Smooth muscle cell (in vitro differentiated cells): ENCODE measurements at regions not wholly inside any gene's neighbourhood (a gene's known extent, or its start where the extent isn't known, plus 50 kb on each side); places are given as distances from the start of the nearest gene placed in this dataset.
A peak's percentile ranks its signal among the peaks of the same experiment; 100 is the strongest.

ENCODE experiments used
- DNase-seq: peaks from one replicate; lab custom pipeline; 2025; ENCODE audit not compliant: unreplicated experiment; lab: John Stamatoyannopoulos, UW
- H2AFZ ChIP-seq: fragments of 200-600 bp; sonication (generic); 2 replicates; pipeline ENCODE4 v1.6.0; 2016; ENCODE audit warnings: antibody characterized with exemption, low read depth, mild to moderate bottlenecking
- H3F3A ChIP-seq: fragments of 200-600 bp; sonication (generic); 2 replicates; pipeline ENCODE4 v1.6.0; 2017; ENCODE audit warnings: antibody characterized with exemption, low read depth
- H3K27ac ChIP-seq: fragments of 200-600 bp; sonication (generic); 2 replicates; pipeline ENCODE4 v1.5.1; 2016; ENCODE audit warnings: low read depth, mild to moderate bottlenecking
- H3K27me3 ChIP-seq: fragments of 200-600 bp; sonication (generic); 2 replicates; pipeline ENCODE4 v1.6.1; 2016; ENCODE audit warnings: low read depth, mild to moderate bottlenecking
- H3K36me3 ChIP-seq: fragments of 200-600 bp; sonication (generic); 2 replicates; pipeline ENCODE4 v1.5.1; 2016; ENCODE audit warnings: low read depth
- H3K4me1 ChIP-seq: fragments of 200-600 bp; sonication (generic); 2 replicates; pipeline ENCODE4 v1.5.1; 2016; ENCODE audit warnings: low read depth
- H3K4me2 ChIP-seq: fragments of 200-600 bp; sonication (generic); 2 replicates; pipeline ENCODE4 v1.6.0; 2016; ENCODE audit warnings: mild to moderate bottlenecking
- H3K4me3 ChIP-seq: fragments of 200-600 bp; sonication (generic); 2 replicates; pipeline ENCODE4 v1.5.1; 2016; ENCODE audit warnings: mild to moderate bottlenecking
- H3K79me2 ChIP-seq: fragments of 200-600 bp; sonication (generic); 2 replicates; pipeline ENCODE4 v1.6.0; 2016; ENCODE audit warnings: low read depth, mild to moderate bottlenecking
- H3K9ac ChIP-seq: fragments of 200-600 bp; sonication (generic); 2 replicates; pipeline ENCODE4 v1.6.0; 2016; ENCODE audit warnings: low read depth
- H3K9me3 ChIP-seq: fragments of 200-600 bp; sonication (generic); replicated peaks from 2 replicates; pipeline ENCODE4 v1.5.1; 2016; ENCODE audit warnings: low read depth
- H4K20me1 ChIP-seq: fragments of 200-600 bp; sonication (generic); 2 replicates; pipeline ENCODE4 v1.6.0; 2016; ENCODE audit warnings: low read depth
- WGBS: methylation state at CpG from one replicate; pipeline ENCODE4 v1.1.7; 2016; ENCODE audit warnings: low lambda C conversion rate; 5-methylcytosine and 5-hydroxymethylcytosine counted together
- TF ChIP-seq, protein P1 (sequence below): fragments of 200-600 bp; sonication (generic); IDR thresholded peaks from 2 replicates; pipeline ENCODE4 v1.5.1; 2017; ENCODE audit warnings: borderline replicate concordance, mild to moderate bottlenecking, antibody characterized with exemption; ENCODE audit not compliant: insufficient read depth, poor library complexity, severe bottlenecking

DNA sequence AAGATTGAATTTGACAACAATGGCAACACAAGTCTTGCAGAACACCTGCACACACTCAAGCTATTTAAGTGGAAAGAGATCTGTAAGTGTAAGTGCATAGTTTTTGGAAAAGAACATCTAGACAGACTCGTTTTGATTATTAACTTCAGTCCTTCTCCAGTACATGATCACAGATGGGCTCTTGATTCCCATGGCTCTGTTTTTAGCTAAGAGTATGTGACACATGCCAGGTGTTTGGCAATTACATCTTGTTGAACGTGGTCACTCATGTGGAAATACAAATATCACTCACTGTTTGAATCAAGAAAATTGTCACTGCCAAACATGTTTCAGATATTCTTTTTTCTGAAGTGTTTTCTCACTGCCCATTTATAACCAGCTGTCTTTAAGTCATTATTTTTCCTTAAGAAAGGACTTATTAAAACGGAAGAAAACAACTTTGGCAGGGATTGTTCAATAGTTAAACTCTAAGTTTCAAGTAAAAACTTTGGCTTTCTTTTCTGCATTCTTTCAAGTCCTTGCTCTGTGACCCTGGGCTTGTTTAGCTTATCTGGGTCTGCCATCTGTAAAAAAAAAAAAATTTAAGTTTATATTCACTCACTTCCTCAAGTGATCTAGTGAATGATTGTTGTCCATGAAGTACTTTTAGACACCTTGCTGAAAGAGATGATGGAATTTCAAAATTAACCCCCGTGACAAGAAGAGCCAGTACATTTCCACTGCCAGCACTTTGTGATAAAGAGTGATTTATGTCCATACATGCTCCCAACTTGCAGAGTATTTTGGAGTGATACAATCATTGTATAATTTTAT, 125.4 kb downstream of the ATXN3L start:
- no peaks in the 10 kb centered on the region for H4K20me1 ChIP-seq
- WGBS, result 71% methylated on average over 4 of the region's 4 CpGs
- no peak overlapping the region for H3K4me3 ChIP-seq
- H3K4me1 ChIP-seq, result peaks cover 13% of the 10 kb centered on the region
- H3K4me2 ChIP-seq, result no peak overlapping the region
- no peak overlapping the region for H3K27ac ChIP-seq
- no peak overlapping the region for H2AFZ ChIP-seq
- H3K79me2 ChIP-seq, result no peaks in the 10 kb centered on the region
- H3K9me3 ChIP-seq, result no peaks in the 10 kb centered on the region
- no peak overlapping the region for H3K9ac ChIP-seq
- H3K36me3 ChIP-seq, result no peaks in the 10 kb centered on the region
- TF ChIP-seq, protein P1, sequence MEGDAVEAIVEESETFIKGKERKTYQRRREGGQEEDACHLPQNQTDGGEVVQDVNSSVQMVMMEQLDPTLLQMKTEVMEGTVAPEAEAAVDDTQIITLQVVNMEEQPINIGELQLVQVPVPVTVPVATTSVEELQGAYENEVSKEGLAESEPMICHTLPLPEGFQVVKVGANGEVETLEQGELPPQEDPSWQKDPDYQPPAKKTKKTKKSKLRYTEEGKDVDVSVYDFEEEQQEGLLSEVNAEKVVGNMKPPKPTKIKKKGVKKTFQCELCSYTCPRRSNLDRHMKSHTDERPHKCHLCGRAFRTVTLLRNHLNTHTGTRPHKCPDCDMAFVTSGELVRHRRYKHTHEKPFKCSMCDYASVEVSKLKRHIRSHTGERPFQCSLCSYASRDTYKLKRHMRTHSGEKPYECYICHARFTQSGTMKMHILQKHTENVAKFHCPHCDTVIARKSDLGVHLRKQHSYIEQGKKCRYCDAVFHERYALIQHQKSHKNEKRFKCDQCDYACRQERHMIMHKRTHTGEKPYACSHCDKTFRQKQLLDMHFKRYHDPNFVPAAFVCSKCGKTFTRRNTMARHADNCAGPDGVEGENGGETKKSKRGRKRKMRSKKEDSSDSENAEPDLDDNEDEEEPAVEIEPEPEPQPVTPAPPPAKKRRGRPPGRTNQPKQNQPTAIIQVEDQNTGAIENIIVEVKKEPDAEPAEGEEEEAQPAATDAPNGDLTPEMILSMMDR, result no peak
- DNase-seq, result no peak
- H3K27me3 ChIP-seq, result no peaks in the 10 kb centered on the region
- no peaks in the 10 kb centered on the region for H3F3A ChIP-seq

DNA sequence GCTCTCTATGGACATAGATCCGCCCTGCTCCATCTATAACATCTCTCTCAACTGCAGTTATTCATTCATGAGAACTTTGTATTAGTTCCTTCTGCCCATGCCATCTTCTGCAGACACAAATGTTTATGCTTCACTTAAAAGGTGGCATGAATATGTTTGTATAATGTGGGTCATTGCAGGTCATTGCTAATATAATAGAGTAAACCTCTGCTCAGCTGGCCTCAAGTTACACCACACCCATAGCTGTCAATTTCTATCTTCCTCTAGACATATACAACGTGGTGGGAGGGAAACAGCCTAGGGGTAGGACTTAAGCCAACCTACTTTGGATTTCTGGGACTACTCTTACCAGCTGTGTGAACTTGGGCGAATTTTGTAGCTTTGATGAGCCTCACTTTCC, 129.8 kb downstream of the ATXN3L start:
- Histone ChIP-seq H3K9ac (no peak overlapping the region), H4K20me1 (no peaks in the 10 kb centered on the region), H3K79me2 (no peaks in the 10 kb centered on the region), H3K27me3 (no peaks in the 10 kb centered on the region), H2AFZ (no peak overlapping the region), H3K4me1 (no peaks in the 10 kb centered on the region), H3K27ac (no peak overlapping the region), H3K4me3 (no peak overlapping the region), H3K36me3 (no peaks in the 10 kb centered on the region), H3K9me3 (no peaks in the 10 kb centered on the region), H3F3A (no peaks in the 10 kb centered on the region), H3K4me2 (no peak overlapping the region)
- 79% methylated on average over 3 of the region's 3 CpGs for WGBS
- TF ChIP-seq, protein P1, result no peak
- no peak for DNase-seq

DNA sequence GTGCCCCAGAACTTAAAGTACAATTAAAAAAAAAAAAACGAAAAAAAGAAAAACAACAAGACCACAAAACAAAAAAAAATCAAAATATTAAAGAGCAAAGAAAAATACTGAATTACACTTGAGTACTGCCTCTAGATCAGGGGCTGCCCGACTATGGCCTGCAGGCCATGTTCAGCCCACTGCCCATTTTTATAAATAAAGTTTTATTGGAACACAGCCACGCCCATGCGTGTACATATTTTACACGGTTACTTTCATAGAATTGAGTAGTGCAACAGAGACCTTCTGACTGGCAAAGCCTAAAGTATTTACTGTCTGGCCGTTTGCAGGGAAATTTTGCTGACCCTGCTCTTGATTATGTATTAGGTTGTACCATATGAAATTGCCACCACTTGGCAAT, 130.5 kb downstream of the ATXN3L start:
- DNase-seq, result no peak
- Histone ChIP-seq H3F3A (no peaks in the 10 kb centered on the region), H3K4me1 (no peaks in the 10 kb centered on the region), H4K20me1 (no peaks in the 10 kb centered on the region), H3K27ac (no peak overlapping the region), H3K4me2 (no peak overlapping the region), H3K79me2 (no peaks in the 10 kb centered on the region), H3K9me3 (no peaks in the 10 kb centered on the region), H3K27me3 (no peaks in the 10 kb centered on the region), H2AFZ (peak overlapping the region; percentile 18), H3K4me3 (no peak overlapping the region), H3K36me3 (no peaks in the 10 kb centered on the region), H3K9ac (no peak overlapping the region)
- TF ChIP-seq, protein P1, result no peak
- WGBS, result 82% methylated on average over 6 of the region's 6 CpGs
